ENCODE measurements at regions not wholly inside any gene's neighbourhood (a gene's known extent, or its start where the extent isn't known, plus 50 kb on each side); places are given as distances from the start of the nearest gene placed in this dataset.
"Not testable (repeated sequence)": the region's sequence is repeated elsewhere in the genome, so short reads cannot be mapped to it uniquely, and the experiment has no call there.

GRCh38 chr10:59047957-59048618, 128.4 kb upstream of the PHYHIPL start:
- no peak for DNase-seq (ENCODE audit: extremely low spot score)
- TF ChIP-seq L3MBTL2 (conservative IDR thresholded peaks at IDR 0.05): no peak
- no peak for TF ChIP-seq HDGF (IDR thresholded peaks at IDR 0.05; ENCODE audit: borderline replicate concordance)
- TF ChIP-seq PKNOX1 (IDR thresholded peaks at IDR 0.05): no peak
- TF ChIP-seq TARDBP (IDR thresholded peaks at IDR 0.05): no peak
- TF ChIP-seq SUZ12 (IDR thresholded peaks at IDR 0.05): no peak
- TF ChIP-seq ZNF384 (IDR thresholded peaks at IDR 0.05): no peak
- no peak for TF ChIP-seq FOXK2 (IDR thresholded peaks at IDR 0.05)
- no peak for TF ChIP-seq FOXA1 (IDR thresholded peaks at IDR 0.05)
- TF ChIP-seq BHLHE40 (IDR thresholded peaks at IDR 0.05; ENCODE audit: borderline replicate concordance): no peak
- no peak for TF ChIP-seq NFRKB (IDR thresholded peaks at IDR 0.05)
- TF ChIP-seq FOXM1 (IDR thresholded peaks at IDR 0.05; ENCODE audit: borderline replicate concordance): no peak
- no peak for TF ChIP-seq LEF1 (IDR thresholded peaks at IDR 0.05; ENCODE audit: borderline replicate concordance)
- TF ChIP-seq SP1 (IDR thresholded peaks at IDR 0.05): no peak
- POLR2A ChIA-PET: no interaction called here
- CTCF ChIA-PET: no interaction called here

- DNase-seq (ENCODE audit: extremely low spot score); POLR2A ChIA-PET; CTCF ChIA-PET: not testable (repeated sequence)
These were observed 122.9 kb upstream of the PHYHIPL start for GRCh38 chr10:59053502-59053901.

GRCh38 chr10:59055045-59055444, 121.4 kb upstream of the PHYHIPL start:
- CTCF ChIA-PET: no interaction called here
- no peak for DNase-seq (ENCODE audit: extremely low spot score)
- POLR2A ChIA-PET: no interaction called here
- no peak for TF ChIP-seq ZNF384 (IDR thresholded peaks at IDR 0.05)
- TF ChIP-seq SP1 (IDR thresholded peaks at IDR 0.05): no peak
- TF ChIP-seq ELF4 (IDR thresholded peaks at IDR 0.05): no peak
- TF ChIP-seq FOXA1 (IDR thresholded peaks at IDR 0.05): no peak
- no peak for TF ChIP-seq CTBP1 (IDR thresholded peaks at IDR 0.05; ENCODE audit: borderline replicate concordance)
- TF ChIP-seq PKNOX1 (IDR thresholded peaks at IDR 0.05): no peak
- TF ChIP-seq NFRKB (IDR thresholded peaks at IDR 0.05): no peak
- TF ChIP-seq FOXK2 (IDR thresholded peaks at IDR 0.05): no peak
- no peak for TF ChIP-seq HDGF (IDR thresholded peaks at IDR 0.05; ENCODE audit: borderline replicate concordance)
- no peak for TF ChIP-seq TARDBP (IDR thresholded peaks at IDR 0.05)
- TF ChIP-seq SUZ12 (IDR thresholded peaks at IDR 0.05): no peak
- no peak for TF ChIP-seq L3MBTL2 (conservative IDR thresholded peaks at IDR 0.05)
- TF ChIP-seq LEF1 (IDR thresholded peaks at IDR 0.05; ENCODE audit: borderline replicate concordance): no peak
- no peak for TF ChIP-seq ARNT (IDR thresholded peaks at IDR 0.05)
- TF ChIP-seq BHLHE40 (IDR thresholded peaks at IDR 0.05; ENCODE audit: borderline replicate concordance): no peak

- CTCF ChIA-PET: no interaction called here
- DNase-seq (ENCODE audit: extremely low spot score): no peak
- POLR2A ChIA-PET: no interaction called here
- TF ChIP-seq HDGF (IDR thresholded peaks at IDR 0.05; ENCODE audit: borderline replicate concordance): no peak
- no peak for TF ChIP-seq ELF4 (IDR thresholded peaks at IDR 0.05)
- TF ChIP-seq LEF1 (IDR thresholded peaks at IDR 0.05; ENCODE audit: borderline replicate concordance): no peak
- TF ChIP-seq BHLHE40 (IDR thresholded peaks at IDR 0.05; ENCODE audit: borderline replicate concordance): no peak
- TF ChIP-seq FOXM1 (IDR thresholded peaks at IDR 0.05; ENCODE audit: borderline replicate concordance): no peak
- no peak for TF ChIP-seq L3MBTL2 (conservative IDR thresholded peaks at IDR 0.05)
- TF ChIP-seq SUZ12 (IDR thresholded peaks at IDR 0.05): no peak
- TF ChIP-seq FOXK2 (IDR thresholded peaks at IDR 0.05): no peak
- TF ChIP-seq TARDBP (IDR thresholded peaks at IDR 0.05): no peak
- no peak for TF ChIP-seq CTBP1 (IDR thresholded peaks at IDR 0.05; ENCODE audit: borderline replicate concordance)
- TF ChIP-seq NFRKB (IDR thresholded peaks at IDR 0.05): no peak
- no peak for TF ChIP-seq PKNOX1 (IDR thresholded peaks at IDR 0.05)
- no peak for TF ChIP-seq ZNF384 (IDR thresholded peaks at IDR 0.05)
- no peak for TF ChIP-seq SP1 (IDR thresholded peaks at IDR 0.05)
- no peak for TF ChIP-seq ARNT (IDR thresholded peaks at IDR 0.05)
- no peak for TF ChIP-seq FOXA1 (IDR thresholded peaks at IDR 0.05)
These were observed 119.1 kb upstream of the PHYHIPL start for GRCh38 chr10:59057345-59057744.

- ChIA-PET CTCF (no interaction called here), POLR2A (no interaction called here)
- DNase-seq (ENCODE audit: extremely low spot score): no peak
- TF ChIP-seq NFRKB (IDR thresholded peaks at IDR 0.05): no peak
- no peak for TF ChIP-seq FOXM1 (IDR thresholded peaks at IDR 0.05; ENCODE audit: borderline replicate concordance)
- no peak for TF ChIP-seq FOXK2 (IDR thresholded peaks at IDR 0.05)
- TF ChIP-seq TARDBP (IDR thresholded peaks at IDR 0.05): no peak
- TF ChIP-seq FOXA1 (IDR thresholded peaks at IDR 0.05): no peak
- no peak for TF ChIP-seq LEF1 (IDR thresholded peaks at IDR 0.05; ENCODE audit: borderline replicate concordance)
- TF ChIP-seq HDGF (IDR thresholded peaks at IDR 0.05; ENCODE audit: borderline replicate concordance): no peak
- TF ChIP-seq SUZ12 (IDR thresholded peaks at IDR 0.05): no peak
- no peak for TF ChIP-seq PKNOX1 (IDR thresholded peaks at IDR 0.05)
- no peak for TF ChIP-seq CTBP1 (IDR thresholded peaks at IDR 0.05; ENCODE audit: borderline replicate concordance)
- TF ChIP-seq ZNF384 (IDR thresholded peaks at IDR 0.05): no peak
- TF ChIP-seq ARNT (IDR thresholded peaks at IDR 0.05): no peak
- no peak for TF ChIP-seq L3MBTL2 (conservative IDR thresholded peaks at IDR 0.05)
- no peak for TF ChIP-seq BHLHE40 (IDR thresholded peaks at IDR 0.05; ENCODE audit: borderline replicate concordance)
- no peak for TF ChIP-seq ELF4 (IDR thresholded peaks at IDR 0.05)
- no peak for TF ChIP-seq SP1 (IDR thresholded peaks at IDR 0.05)
These were observed 115.6 kb upstream of the PHYHIPL start for GRCh38 chr10:59060852-59061251.
